GM15510 (cell line): ENCODE measurements at regions not wholly inside any gene's neighbourhood (a gene's known extent, or its start where the extent isn't known, plus 50 kb on each side); places are given as distances from the start of the nearest gene placed in this dataset.

Experiments used
- POLR2A ChIP-seq: IDR thresholded peaks from 3 replicates; pipeline ENCODE4 v1.6.1; 2011; ENCODE audit warnings: borderline replicate concordance; ENCODE audit not compliant: insufficient read length; ENCODE audit errors: extremely low read depth

DNA sequence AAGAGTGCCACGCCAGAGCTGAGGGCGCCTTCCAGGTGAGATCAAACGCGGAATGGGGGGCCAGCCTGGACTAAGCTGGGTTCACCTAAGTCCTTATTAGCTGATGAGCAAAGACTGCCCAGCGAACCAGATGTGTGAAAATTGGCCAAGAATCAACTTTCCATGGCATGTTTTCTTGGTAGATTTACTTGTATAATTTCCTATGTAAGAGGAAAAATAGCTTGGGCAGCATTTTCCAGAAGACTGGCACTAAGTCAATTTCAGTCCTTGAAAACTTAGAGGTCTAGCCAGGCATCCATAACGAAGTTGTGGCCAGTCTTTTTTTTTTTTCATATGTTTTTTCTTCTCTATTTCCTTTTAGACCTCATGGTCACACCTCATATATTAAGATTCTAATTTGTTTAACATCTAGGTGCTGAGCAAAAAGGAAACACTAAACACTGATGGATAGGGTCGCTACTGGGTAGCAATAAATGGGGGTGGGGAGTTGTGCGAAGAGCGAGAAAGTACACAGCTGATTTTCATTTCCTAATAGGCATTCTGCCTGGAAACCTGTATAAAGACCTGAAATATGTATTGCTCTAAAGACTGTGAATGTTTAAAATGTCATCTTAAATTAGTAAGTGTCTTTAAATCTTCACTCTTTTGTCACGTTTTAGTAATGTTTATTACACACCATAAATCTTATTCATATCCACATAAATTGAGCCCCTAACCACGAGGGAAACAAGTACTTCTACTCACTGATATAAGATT is 188.8 kb downstream of the CD83 start:
- TF ChIP-seq POLR2A, result no peak

DNA sequence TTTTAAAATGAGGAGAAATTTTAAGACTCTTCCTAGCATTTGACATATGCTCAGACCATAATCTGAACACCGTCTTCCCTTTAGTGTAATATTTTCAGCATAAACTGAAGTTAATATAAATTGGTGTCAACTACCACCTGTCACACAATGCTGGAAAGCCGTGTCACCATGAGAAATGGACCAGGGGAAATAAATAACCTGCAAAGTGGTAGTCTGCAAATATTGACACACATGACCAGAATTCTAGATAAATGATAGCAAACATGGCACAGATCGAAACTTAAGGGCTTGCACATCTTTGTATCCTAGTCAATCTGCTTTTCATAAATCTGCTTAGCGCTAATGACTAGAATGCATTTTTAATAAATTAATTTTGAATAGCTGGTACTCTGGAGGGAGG is 191.9 kb downstream of the CD83 start:
- no peak for TF ChIP-seq POLR2A

DNA sequence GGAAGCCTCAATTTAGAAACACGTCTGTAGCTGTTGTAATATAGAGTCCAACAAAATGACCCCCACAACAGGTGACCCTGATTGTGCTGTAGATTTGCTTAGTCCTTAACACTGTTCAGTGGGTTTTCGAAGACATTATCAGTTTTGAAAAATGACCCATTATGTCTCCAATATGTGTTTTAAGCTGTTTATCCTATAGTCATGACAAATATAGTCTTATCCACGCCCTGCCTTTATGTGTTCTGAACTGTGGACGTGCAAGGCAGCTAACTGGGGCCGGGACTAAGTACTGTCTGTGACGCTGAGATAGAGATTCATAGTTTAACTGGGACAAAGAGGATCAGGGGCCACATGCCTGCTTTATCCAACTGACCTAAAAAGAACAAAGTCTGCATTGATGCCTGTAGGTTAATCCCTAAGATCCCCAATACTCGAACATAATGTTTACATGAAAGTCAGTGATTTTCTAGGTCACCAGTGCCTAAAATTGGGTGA is 192.4 kb downstream of the CD83 start:
- TF ChIP-seq POLR2A, result no peak

DNA sequence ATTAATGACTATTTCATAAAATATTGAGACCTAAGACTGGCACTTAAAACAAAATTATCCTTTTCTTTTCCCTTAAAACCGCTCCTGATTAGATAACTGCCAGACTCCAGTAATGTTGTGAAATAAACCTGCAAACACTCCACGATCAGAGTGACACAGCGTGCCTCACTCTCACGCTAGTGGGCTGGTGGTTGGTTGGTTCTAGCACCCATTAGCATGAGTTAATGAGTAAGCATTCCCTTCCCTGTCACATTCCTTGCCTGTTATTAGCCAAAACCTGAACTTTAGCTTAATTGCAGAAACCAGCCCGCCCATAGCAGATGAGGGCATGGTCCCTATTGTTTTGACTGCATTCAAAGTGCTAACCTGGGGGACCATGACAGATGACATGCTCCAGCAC is 193.4 kb downstream of the CD83 start:
- no peak for TF ChIP-seq POLR2A

DNA sequence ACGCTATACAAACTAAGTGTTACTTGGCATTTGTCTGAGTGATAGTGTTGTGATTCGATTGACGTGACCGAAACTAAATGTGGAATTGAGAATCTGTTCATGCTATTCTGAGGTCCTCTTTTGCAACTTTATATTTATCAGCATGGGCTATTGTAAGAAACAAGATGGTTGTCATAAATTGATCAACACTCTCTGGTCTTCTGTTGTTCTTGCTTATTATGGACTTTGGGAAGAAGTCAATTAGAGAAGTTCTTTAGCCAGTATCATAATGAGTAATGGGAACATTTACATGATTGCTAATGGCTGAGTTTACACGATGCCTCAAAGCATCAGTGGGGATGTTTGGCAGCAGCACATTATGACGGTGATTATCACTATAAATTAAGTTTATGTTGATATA is 195.0 kb downstream of the CD83 start:
- TF ChIP-seq POLR2A, result no peak

DNA sequence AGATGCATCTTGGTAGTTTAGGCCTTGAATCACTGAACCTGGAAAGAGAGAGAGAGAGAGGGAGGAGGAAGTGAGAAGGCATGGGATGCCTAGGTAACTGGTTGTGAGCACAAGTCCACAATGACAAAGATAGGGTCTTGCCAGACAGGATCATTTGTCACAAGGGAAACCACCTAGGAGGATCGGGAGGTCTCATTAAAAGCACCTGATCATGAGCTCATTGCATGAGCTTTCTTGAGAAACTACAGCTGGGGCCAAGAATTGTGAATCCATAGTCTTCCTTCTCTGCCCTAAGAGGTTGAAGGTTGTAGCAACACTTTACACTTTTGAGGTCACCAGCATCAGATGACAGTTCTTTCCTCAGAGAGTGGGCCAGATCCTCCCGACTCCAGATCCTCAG is 195.7 kb downstream of the CD83 start:
- no peak for TF ChIP-seq POLR2A

DNA sequence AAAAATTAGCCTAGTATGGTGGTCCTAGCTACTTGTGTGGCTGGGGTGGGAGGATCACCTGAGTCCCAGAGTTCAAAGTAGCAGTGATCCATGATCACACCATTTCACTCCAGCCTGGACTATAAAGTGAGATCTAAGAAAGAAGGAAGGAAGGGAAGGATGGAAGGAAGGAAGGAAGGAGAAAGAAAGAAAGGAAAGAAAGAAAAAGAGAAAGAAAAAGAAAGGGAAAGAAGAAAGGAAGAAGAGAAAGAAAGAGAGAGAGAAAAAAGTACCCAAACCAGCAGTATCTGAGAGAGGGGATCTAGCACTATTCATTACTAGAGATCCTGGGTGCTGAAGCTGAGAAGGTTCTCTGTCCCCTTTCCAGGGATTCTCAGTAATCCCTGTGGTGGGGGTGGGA is 197.8 kb downstream of the CD83 start:
- no peak for TF ChIP-seq POLR2A

DNA sequence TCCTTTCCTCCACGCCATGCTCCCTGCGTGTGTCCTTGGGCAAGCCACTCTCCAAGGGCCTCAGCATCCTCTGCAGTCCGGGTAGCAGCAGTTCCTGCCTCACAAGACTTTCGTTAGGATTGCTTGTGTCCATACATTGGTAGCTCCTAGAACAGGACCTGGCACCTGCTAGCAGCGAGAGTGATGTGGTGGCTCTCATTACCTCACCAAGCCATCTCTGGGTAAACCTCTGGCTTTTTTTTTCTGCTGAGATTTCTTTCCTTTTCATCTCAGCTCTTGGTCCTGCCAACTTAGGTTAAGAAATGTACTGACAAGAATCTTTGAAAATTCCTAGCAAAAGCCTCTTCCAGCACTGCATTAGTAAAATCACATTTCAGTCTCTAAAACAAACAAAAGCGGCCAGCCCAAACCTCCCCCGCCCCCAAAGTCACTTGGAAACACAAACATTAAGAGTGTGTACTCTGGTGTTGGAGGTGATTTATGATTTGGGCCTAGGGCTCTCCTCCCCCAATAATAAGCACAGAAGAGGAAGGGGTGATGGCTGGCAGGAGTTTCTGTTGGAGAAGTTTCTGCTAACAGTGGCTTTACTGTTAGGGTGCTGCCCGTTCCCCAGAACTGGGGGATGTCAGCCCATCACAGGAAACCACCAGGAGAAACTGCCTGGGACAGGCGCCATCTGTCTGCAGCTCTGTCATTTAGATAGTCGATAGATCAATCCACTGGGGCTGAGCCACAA is 199.2 kb downstream of the CD83 start:
- no peak for TF ChIP-seq POLR2A

DNA sequence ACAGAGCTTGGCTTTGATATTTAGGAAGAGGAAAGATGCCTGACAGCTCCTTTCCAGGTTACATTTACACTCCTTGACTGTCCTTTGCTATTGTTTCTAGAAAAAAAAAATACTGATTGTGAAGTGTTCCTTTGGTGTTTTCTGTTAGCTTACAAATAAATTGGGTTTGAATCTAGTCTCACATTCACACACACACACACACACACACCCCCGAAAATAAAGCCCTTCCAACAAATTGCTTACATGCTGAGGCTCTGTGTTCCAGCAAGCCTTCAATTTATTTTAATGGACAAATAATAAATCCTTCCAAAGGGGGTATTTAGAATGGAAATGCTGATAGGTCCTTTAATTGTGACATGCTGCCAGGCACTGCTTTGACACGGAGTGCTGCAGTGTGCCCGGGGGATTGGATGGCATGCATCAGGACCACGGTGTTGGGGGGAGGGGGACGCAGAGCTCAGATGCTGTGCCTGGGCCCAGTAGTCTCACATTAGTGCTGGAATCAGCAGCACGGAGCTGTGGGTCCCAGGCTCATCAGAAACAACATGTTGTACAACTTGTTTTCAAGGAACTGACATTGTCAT is 199.9 kb downstream of the CD83 start:
- no peak for TF ChIP-seq POLR2A

DNA sequence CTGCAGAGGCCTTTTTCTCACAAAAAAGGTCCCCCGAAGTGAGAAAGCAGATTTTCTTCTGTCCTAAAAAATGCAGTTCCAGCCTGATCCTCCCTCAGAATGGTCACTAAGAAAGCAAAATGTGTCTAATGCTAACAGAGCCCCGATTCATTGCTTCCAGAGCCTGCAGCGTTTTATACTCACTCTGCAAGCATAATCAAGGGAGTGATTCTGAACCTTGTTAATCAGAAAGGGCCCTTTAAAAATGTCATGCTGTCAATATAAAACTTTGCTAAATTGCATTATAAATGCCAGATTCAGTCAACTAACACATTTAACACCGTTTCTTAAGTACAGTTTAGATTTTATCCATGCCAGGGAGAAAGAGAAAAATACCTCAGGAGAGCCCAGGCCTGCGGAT is 202.8 kb downstream of the CD83 start:
- TF ChIP-seq POLR2A, result no peak

DNA sequence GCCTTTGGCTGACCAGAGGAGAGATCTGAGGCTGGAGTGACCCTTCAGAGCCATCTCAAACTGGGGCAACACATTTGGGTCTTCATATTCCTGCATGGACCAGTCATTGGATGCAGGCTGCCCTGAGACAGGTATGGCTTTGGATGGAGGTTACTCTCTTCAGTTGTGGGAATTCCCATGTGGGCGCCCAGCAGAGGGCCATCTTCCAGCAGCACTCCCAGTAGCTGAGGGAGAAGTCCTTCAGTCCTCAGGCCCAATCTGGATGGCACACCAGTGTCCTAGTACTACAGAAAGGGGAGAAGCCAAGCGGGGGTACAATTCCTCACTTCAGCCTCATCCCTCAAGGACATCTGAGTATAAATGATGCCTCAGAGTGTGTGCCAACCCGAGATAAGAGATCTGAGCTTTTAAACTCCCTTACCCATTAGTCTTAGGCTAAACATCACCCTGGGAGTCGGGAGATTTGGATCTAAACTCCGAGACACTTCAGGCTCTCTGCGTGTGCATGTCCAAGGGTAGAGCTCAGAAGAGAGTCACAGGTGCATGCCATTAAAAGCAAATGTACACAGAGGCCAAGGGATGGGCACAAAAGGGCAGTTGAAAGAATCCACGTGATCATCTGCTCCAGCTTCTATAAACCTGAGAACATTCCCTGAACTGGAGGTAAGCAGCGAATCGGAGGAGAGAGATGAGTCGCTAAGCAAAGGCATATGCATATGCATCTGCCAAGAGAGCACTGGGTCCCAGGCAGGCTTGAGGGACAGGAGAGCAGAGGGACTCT is 204.6 kb downstream of the CD83 start:
- no peak for TF ChIP-seq POLR2A

DNA sequence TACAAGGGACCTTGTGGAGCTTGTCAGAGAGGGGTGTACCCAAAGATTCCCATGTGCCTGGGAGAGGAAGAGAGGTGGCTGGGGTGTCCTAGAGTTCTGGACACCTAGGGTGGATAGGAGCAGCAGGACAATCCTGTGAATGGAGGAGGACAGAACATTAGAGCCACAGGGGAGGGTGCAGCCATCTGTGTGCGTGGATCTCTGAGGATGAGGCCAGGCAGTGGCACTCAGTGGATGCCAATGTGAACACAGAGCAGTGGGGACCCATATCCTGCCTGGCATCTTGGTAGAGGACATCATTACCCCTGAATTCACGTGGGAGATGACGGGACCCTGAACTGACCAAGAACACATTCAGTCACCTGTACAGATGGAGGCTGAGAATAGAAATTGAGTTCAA is 205.3 kb downstream of the CD83 start:
- TF ChIP-seq POLR2A, result no peak

DNA sequence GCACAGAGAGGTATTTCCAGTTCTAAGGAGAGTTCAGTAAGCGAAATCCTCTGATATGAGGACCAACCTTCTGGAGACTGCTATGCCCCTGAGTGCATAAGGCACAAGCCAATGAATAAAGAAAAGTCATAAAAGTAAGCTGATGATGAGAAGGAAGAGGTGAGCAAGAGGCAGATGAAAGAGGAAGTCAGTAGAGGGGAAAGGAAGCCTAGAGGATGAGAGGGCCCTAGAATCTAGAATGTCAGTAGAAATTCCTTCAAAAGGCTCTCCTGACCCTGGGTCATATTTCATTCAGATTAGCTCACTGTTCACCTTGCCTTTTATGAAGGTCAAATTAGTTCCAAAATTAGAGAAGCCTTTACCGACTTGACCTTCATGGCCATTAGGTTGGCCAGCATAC is 209.2 kb downstream of the CD83 start:
- no peak for TF ChIP-seq POLR2A

DNA sequence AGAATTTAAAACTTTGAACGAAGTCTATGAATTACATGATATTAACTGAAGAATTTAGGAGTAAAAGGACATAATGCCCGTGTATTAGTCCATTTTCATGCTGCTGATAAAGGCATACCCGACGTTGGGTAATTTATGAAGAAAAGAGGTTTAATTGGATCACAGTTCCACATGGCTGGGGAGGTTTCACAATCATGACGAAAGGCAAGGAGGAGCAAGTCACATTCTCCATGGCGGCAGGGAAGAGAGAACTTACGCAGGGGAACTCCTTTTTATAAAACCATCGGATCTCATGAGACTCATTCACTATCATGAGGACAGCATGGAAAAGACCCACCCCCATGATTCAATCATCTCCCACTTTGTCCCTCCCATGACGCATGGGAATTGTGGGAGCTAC is 210.6 kb downstream of the CD83 start:
- TF ChIP-seq POLR2A, result no peak
